C4-2B (cell line): ENCODE measurements at regions not wholly inside any gene's neighbourhood (a gene's known extent, or its start where the extent isn't known, plus 50 kb on each side); places are given as distances from the start of the nearest gene placed in this dataset.

Experiments
- CTCF ChIP-seq: fragments of 450-650 bp; conservative IDR thresholded peaks from 2 replicates; pipeline ENCODE4 v1.5.1; 2017; ENCODE audit warnings: mild to moderate bottlenecking
- ZFX ChIP-seq: fragments of 450-650 bp; IDR thresholded peaks from 2 replicates; pipeline ENCODE4 v1.6.1; 2017

GRCh38 chr7:41313171-41313570 is 389.7 kb downstream of the INHBA start:
- TF ChIP-seq CTCF (no peak), ZFX (no peak)
